AG04449 (cell line): ENCODE measurements at regions not wholly inside any gene's neighbourhood (a gene's known extent, or its start where the extent isn't known, plus 50 kb on each side); places are given as distances from the start of the nearest gene placed in this dataset.
"Not testable (repeated sequence)": the region's sequence is repeated elsewhere in the genome, so short reads cannot be mapped to it uniquely, and the experiment has no call there.

Experiments
- CTCF ChIA-PET: fragments of 350-600 bp; formaldehyde crosslinking; extraction: SDS; loops from one replicate; lab custom pipeline; 2021; ENCODE audit warnings: antibody characterized with exemption; lab: Yijun Ruan, JAX
- POLR2A ChIA-PET: fragments of 400-600, 350-600 bp; formaldehyde crosslinking; extraction: SDS; loops from one replicate; lab custom pipeline; 2020; ENCODE audit warnings: antibody characterized with exemption, inconsistent platforms; lab: Yijun Ruan, JAX
- DNase-seq: peaks from one replicate; pipeline ENCODE4 v3.0.0-alpha.2; 2010; ENCODE audit warnings: low read depth, low spot score
- H3K4me3 ChIP-seq: 2 replicates; pipeline ENCODE4 v1.5.1; 2011; ENCODE audit warnings: low read depth, mild to moderate bottlenecking, control low read depth, low read length
- CTCF ChIP-seq: IDR thresholded peaks from one replicate; pipeline ENCODE4 v1.5.1; 2011; ENCODE audit warnings: mild to moderate bottlenecking, moderate library complexity, low read length, control low read depth, inconsistent platforms; ENCODE audit not compliant: insufficient read depth; ENCODE audit errors: missing control alignments

DNA sequence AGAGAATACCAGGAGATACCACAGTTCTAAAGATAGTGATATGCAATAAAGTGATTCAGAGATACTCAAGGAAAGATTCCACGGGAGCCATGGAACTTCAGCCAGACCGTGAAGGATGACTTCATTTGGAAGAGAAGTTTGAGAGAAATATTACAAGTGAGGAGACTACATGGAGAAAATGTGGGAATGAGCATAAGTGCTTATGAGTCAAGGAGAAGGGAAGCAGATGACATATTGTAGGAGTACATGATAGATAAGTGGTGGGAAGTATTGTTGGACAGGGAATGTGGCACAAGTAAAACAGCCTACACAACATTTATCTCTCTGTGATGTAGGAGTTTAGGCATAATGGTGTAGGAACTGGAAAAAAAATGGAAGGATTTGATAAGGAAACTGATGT lies 122.1 kb upstream of the FBXL17 start:
- no peak for DNase-seq
- TF ChIP-seq CTCF: no peak
- ChIA-PET POLR2A (no interaction called here), CTCF (interaction anchor here (1.8 kb wide), 1 partner anchor 18 kb away, joined by 4 read pairs; no protein-coding TSS in a partner anchor)
- no peak overlapping the region for H3K4me3 ChIP-seq

DNA sequence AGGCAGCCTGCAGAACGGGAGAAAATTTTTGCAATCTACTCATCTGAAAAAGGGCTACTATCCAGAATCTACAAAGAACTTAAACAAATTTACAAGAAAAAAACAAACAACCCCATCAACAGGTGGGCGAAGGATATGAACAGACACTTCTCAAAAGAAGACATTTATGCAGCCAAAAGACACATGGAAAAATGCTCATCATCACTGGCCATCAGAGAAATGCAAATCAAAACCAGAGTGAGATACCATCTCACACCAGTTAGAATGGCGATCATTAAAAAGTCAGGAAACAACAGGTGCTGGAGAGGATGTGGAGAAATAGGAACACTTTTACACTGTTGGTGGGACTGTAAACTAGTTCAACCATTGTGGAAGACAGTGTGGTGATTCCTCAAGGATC lies 113.7 kb upstream of the FBXL17 start:
- H3K4me3 ChIP-seq, CTCF ChIA-PET, POLR2A ChIA-PET: not testable (repeated sequence)

DNA sequence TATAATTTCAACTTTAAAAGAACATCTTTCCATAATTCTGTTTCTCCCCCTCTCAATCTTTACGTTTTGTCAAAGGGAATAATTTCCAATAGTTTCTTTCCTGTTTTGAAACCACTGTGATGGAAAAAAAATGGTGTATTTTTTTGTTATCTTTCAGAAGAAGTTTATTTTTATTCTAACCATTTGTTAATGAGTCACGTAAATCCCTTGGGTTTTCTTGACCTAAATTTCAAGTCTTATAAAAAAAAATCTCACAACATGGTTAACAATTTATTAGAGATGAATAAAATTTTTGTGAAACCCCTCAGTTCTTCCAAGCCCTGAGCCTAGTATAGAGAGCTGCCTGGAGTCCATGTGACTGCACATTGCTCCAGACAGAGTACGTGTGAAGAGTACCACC lies 106.1 kb upstream of the FBXL17 start:
- DNase-seq: no peak
- CTCF ChIA-PET: no interaction called here
- no peak for TF ChIP-seq CTCF
- POLR2A ChIA-PET: no interaction called here
- H3K4me3 ChIP-seq: no peak overlapping the region

More for the DNA sequence above, 113.7 kb upstream of the FBXL17 start:
- not testable (repeated sequence) for DNase-seq

DNA sequence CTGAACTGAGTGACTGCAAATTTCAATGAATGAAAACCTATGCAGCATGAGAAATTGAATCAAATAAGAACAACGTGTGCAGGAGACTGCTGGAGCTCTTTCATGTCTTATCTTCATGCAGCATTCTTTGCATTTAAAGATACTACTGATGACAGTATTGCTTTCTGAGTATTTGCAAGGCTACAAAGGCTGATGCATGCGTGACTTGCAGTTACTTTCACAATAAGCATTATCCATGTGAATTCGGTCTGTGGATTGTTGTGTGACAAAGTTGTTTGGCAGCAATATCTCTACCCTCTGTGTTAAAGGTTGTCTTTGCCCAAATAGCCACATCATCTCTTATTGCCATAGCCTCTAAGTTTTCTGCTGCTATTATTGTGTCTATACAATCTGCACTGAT lies 102.1 kb upstream of the FBXL17 start:
- TF ChIP-seq CTCF: no peak
- DNase-seq: no peak
- CTCF ChIA-PET: interaction anchor here (1.0 to 1.6 kb wide), 2 partner anchors 13 to 14 kb away, joined by 3 read pairs; no protein-coding TSS in a partner anchor
- POLR2A ChIA-PET: no interaction called here
- no peak overlapping the region for H3K4me3 ChIP-seq

- CTCF ChIA-PET: no interaction called here
- no peak overlapping the region for H3K4me3 ChIP-seq
- POLR2A ChIA-PET: no interaction called here
- DNase-seq: no peak
- TF ChIP-seq CTCF: peak; percentile 3
Measured at GRCh38 chr5:108481355-108481931, 99.5 kb upstream of the FBXL17 start.

GRCh38 chr5:108472237-108472636 lies 90.3 kb upstream of the FBXL17 start:
- TF ChIP-seq CTCF: no peak
- ChIA-PET POLR2A (no interaction called here), CTCF (no interaction called here)
- no peak overlapping the region for H3K4me3 ChIP-seq
- DNase-seq: peak; percentile 14

DNA sequence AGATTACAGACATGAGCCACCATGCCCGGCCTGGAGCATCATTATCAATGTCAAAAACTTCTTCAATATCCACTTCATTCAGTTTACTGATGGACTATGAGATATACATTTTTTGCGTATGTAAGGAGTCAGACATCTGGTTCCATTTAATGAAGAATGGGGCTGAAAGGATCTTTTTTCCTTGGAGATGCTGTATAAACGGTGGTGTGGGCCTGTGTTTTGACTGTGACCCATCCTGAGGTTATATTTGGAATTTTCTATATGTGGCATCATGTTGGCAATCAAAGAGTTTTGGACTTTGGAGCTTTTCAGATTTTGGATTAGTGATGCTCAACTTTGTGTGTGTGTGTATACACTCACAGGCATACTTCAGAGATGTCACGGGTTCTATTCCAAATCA lies 85.7 kb upstream of the FBXL17 start:
- DNase-seq: no peak
- H3K4me3 ChIP-seq: no peak overlapping the region
- no peak for TF ChIP-seq CTCF
- POLR2A ChIA-PET: no interaction called here
- CTCF ChIA-PET: no interaction called here
